Small intestine (tissue), 7 donors: ENCODE measurements at regions not wholly inside any gene's neighbourhood (a gene's known extent, or its start where the extent isn't known, plus 50 kb on each side); places are given as distances from the start of the nearest gene placed in this dataset.
"Not testable (repeated sequence)": the region's sequence is repeated elsewhere in the genome, so short reads cannot be mapped to it uniquely, and the experiment has no call there.

ENCODE experiments used
- DNase-seq, 2 donors: peaks; one replicate each; pipeline versions ENCODE4 v3.0.0 to v3.0.0-alpha.2; 2013
- FAIRE-seq: peaks from 2 replicates; lab custom pipeline; 2012; peaks lifted over from hg19 to GRCh38; lab: Jason Lieb, UNC
- H3K27ac ChIP-seq, 3 donors: one replicate each; pipeline ENCODE4 v1.5.1; 2013; ENCODE audit warnings: low read length in 2 of 3, mild to moderate bottlenecking in 2 of 3, control low read depth in 1 of 3, inconsistent platforms in 1 of 3, low read depth in 1 of 3, moderate library complexity in 1 of 3
- H3K27me3 ChIP-seq, 3 donors: one replicate each; pipeline ENCODE4 v1.6.1; 2013; ENCODE audit warnings: low read length in 3 of 3, inconsistent platforms in 1 of 3; ENCODE audit not compliant: control insufficient read depth in 3 of 3, insufficient read depth in 3 of 3
- H3K36me3 ChIP-seq, 3 donors: one replicate each; pipeline ENCODE4 v1.6.1; 2013; ENCODE audit warnings: low read length in 3 of 3, inconsistent platforms in 1 of 3, low read depth in 1 of 3, mild to moderate bottlenecking in 1 of 3, moderate library complexity in 1 of 3; ENCODE audit not compliant: control insufficient read depth in 3 of 3, insufficient read depth in 2 of 3
- H3K4me1 ChIP-seq, 3 donors: one replicate each; pipeline ENCODE4 v1.6.1; 2013; ENCODE audit warnings: low read length in 2 of 3, inconsistent platforms in 1 of 3, low read depth in 1 of 3, mild to moderate bottlenecking in 1 of 3, moderate library complexity in 1 of 3; ENCODE audit not compliant: control insufficient read depth in 3 of 3, insufficient read depth in 2 of 3
- H3K4me3 ChIP-seq, 3 donors: one replicate each; pipeline ENCODE4 v1.5.1; 2013; ENCODE audit warnings: low read length in 3 of 3, control low read depth in 1 of 3, inconsistent platforms in 1 of 3, low read depth in 1 of 3, mild to moderate bottlenecking in 1 of 3, moderate library complexity in 1 of 3
- H3K9me3 ChIP-seq, 2 donors: one replicate each; pipeline ENCODE4 v1.6.1; 2013; ENCODE audit warnings: low read depth in 1 of 2, low read length in 1 of 2; ENCODE audit not compliant: control insufficient read depth in 2 of 2, insufficient read depth in 1 of 2
- WGBS, 3 donors: extraction: QIAGEN DNeasy Blood & Tissue Kit; methylation state at CpG; one replicate each; pipeline ENCODE4 v1.1.7; 2013; 5-methylcytosine and 5-hydroxymethylcytosine counted together
- donor health status: healthy with polysubstance abuse.
- donor health status: control.
- donor health status: control.
- donor health status: Bipolar disorder and iron deficiency.
- donor health status: healthy.

GRCh38 chr14:19234059-19234458, 200.1 kb downstream of the POTEG start:
- not testable (repeated sequence) for H3K4me1 ChIP-seq, FAIRE-seq, H3K9me3 ChIP-seq, DNase-seq, H3K27ac ChIP-seq, H3K27me3 ChIP-seq, H3K4me3 ChIP-seq, H3K36me3 ChIP-seq

GRCh38 chr14:19237656-19238055, 196.5 kb downstream of the POTEG start:
- H3K27me3 ChIP-seq, H3K36me3 ChIP-seq, FAIRE-seq, DNase-seq, H3K9me3 ChIP-seq, H3K4me3 ChIP-seq, H3K27ac ChIP-seq, H3K4me1 ChIP-seq: not testable (repeated sequence)
- 78 to 89% methylated on average over 1 to 2 of the region's 2 CpGs; no CpG with 5 or more reads in 1 of the 3 donors for WGBS, 3 donors

DNA sequence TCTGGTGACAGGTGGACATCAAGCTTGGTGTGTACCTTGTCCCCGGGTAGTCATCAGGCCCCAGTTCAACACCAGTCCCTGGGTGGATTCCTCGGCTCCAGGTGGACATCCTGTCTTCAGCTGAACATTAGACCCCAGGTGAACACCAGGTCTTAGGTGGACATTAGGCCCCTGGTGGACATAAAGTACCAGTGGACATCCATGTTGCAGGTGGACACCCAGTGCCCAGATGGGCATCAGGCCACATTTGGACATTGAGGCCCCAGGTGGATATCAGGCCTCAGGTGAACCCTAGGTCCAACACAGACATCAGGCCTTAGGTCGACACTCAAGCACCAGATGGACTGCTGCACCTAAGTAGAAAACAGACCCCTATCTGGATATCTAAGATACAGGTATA, 195.6 kb downstream of the POTEG start:
- not testable (repeated sequence) for H3K4me1 ChIP-seq, H3K27ac ChIP-seq, H3K27me3 ChIP-seq, H3K4me3 ChIP-seq, H3K9me3 ChIP-seq, DNase-seq, H3K36me3 ChIP-seq, FAIRE-seq
- WGBS, 3 donors, result 61 to 76% (median 71%) methylated on average over 1 to 3 of the region's 3 CpGs

DNA sequence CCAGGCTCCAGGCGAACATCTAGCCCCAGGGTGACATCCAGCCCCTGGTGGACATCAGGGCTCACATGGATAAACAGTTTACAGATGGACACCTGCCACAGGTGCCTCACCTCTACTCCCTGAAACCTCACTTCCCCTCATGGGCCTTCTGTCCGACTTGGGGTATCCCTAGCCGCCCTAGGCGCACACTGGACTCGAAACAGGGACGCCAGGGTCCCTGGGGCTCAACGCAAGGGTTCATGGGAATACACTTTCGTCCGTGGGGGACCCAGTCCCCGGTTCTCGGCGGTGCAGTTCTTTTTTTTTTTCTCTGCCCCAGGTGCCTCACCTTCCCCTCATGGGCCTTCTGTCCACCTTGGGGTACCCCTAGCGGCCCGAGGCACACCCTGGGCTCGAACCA, 194.2 kb downstream of the POTEG start:
- H3K27ac ChIP-seq, FAIRE-seq, H3K36me3 ChIP-seq, H3K27me3 ChIP-seq, H3K4me3 ChIP-seq, H3K9me3 ChIP-seq, DNase-seq, H3K4me1 ChIP-seq: not testable (repeated sequence)
- WGBS, 3 donors, result 80 to 90% (median 83%) methylated on average over 10 to 12 of the region's 15 CpGs

DNA sequence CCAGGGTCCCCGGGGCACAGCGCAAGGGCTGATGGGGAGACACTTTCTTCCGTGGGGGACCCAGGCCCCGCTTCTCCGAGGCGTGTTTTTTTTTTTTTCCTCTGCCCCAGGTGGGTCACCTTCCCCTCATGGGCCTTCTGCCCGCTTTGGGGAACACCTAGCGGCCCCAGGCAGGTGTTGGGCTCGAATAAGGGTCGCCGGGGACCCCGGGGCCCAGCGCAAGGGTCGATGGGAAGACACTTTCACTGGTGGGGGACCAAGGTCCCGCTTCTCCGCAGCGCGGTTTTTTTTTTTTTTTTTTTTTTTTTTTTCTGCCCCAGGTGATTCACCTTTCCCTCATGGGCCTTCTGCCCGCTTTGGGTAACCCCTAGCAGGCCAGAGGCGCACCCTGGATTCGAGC, 193.8 kb downstream of the POTEG start:
- not testable (repeated sequence) for DNase-seq, H3K27me3 ChIP-seq, H3K9me3 ChIP-seq, H3K36me3 ChIP-seq, FAIRE-seq, H3K27ac ChIP-seq, H3K4me1 ChIP-seq, H3K4me3 ChIP-seq
- 73 to 79% (median 76%) methylated on average over 7 to 18 of the region's 21 CpGs for WGBS, 3 donors

DNA sequence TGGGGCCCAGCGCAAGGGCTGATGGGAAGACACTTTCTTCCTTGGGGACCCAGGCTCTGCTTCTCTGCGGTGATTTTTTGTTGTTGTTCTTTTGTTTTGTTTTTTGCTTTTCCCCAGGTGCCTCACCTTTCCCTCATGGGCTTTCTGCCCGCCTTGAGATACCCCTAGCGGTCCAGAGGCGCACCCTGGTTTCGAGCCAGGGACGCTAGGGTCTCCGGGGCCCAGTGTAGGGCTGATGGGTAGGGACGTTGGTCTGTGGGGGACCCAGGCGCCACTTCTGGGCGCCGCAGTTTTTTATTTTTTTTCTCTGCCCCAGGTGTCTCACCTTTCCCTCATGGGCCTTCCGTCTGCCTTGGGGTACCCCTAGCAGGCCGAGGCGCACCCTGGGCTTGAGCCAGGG, 192.7 kb downstream of the POTEG start:
- H3K9me3 ChIP-seq, H3K4me3 ChIP-seq, H3K4me1 ChIP-seq, H3K27ac ChIP-seq, H3K27me3 ChIP-seq, DNase-seq, H3K36me3 ChIP-seq, FAIRE-seq: not testable (repeated sequence)
- 78 to 84% (median 80%) methylated on average over 10 to 15 of the region's 15 CpGs for WGBS, 3 donors

GRCh38 chr14:19242529-19242928, 191.6 kb downstream of the POTEG start:
- H3K27me3 ChIP-seq, H3K36me3 ChIP-seq, H3K27ac ChIP-seq, H3K9me3 ChIP-seq, H3K4me1 ChIP-seq, H3K4me3 ChIP-seq, DNase-seq, FAIRE-seq: not testable (repeated sequence)
- 77% methylated on average over 7 of the region's 15 CpGs; no CpG with 5 or more reads in 2 of the 3 donors for WGBS, 3 donors

DNA sequence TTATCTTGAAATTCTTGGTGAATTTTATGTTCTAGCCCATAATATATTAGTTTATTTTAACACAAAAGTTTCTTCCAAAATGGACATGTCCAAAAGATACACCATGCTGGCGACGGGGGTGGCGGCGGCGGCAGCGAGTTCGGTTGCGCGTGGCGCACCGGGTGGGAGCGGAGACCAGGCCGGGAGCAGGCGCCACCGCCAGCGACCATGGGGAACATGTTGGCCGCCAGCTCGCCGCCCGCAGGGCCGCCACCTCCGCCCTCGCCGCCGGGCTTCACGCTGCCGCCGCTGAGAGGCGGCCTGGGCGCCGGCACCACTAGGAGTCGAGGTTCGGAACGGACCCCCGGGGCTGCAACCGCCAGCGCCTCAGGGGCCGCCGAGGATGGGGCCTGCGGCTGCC, 167.2 kb downstream of the POTEG start:
- H3K27ac ChIP-seq, H3K4me1 ChIP-seq, H3K4me3 ChIP-seq, FAIRE-seq, H3K27me3 ChIP-seq, H3K9me3 ChIP-seq, DNase-seq, H3K36me3 ChIP-seq: not testable (repeated sequence)
- whole genome bisulfite sequencing, 3 donors, result 74 to 87% (median 87%) methylated on average over 5 to 23 of the region's 40 CpGs

DNA sequence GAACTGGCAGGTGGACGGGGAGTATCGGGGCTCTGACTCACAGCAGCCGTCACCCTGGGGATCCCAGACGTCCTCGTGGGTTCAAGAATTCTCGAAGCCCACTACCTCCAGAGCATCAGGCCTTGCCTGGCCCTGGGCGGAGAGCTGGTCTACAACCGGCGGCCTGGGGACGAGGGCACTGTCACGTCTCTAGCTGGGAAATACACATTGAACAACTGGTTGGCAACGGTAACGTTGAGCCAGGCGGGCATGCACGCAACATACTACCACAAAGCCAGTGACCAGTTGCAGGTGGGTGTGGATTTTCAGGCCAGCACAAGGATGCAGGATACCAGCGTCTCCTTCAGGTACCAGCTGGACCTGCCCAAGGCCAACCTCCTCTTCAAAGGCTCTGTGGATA, 166.5 kb downstream of the POTEG start:
- not testable (repeated sequence) for H3K4me1 ChIP-seq, H3K4me3 ChIP-seq, H3K27me3 ChIP-seq, H3K27ac ChIP-seq, DNase-seq, H3K36me3 ChIP-seq, H3K9me3 ChIP-seq, FAIRE-seq
- 86 to 93% (median 92%) methylated on average over 9 to 16 of the region's 16 CpGs for WGBS, 3 donors
